ENCODE measurements at regions not wholly inside any gene's neighbourhood (a gene's known extent, or its start where the extent isn't known, plus 50 kb on each side); places are given as distances from the start of the nearest gene placed in this dataset.
"Not testable (repeated sequence)": the region's sequence is repeated elsewhere in the genome, so short reads cannot be mapped to it uniquely, and the experiment has no call there.

DNA sequence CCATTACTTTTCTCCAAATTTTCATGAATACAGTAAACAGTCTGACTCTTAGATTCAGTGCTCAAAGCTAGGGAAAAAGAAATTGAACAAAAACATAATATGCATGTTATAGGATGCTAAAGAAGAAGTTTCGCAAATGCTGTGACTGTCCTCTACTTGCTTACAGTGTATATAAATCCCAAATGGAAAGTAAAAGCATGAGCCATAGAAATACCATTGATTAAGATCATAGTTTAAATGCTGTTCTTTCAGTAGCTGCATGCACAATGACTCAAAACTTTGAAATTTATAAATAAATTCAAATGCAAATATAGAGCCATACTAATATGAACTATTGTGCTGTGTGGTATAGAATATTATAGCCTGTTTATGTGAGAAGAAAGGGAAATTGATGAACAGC is 1113.9 kb upstream of the ACVR2A start:
- DNase-seq (ENCODE audit: low read depth) = no peak
- no peak overlapping the region for H3K4me3 ChIP-seq (ENCODE audit: low read length)
- TF ChIP-seq, protein P1, sequence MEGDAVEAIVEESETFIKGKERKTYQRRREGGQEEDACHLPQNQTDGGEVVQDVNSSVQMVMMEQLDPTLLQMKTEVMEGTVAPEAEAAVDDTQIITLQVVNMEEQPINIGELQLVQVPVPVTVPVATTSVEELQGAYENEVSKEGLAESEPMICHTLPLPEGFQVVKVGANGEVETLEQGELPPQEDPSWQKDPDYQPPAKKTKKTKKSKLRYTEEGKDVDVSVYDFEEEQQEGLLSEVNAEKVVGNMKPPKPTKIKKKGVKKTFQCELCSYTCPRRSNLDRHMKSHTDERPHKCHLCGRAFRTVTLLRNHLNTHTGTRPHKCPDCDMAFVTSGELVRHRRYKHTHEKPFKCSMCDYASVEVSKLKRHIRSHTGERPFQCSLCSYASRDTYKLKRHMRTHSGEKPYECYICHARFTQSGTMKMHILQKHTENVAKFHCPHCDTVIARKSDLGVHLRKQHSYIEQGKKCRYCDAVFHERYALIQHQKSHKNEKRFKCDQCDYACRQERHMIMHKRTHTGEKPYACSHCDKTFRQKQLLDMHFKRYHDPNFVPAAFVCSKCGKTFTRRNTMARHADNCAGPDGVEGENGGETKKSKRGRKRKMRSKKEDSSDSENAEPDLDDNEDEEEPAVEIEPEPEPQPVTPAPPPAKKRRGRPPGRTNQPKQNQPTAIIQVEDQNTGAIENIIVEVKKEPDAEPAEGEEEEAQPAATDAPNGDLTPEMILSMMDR (conservative IDR thresholded peaks at IDR 0.05; ENCODE audit: low read depth, low read length) = no peak

DNA sequence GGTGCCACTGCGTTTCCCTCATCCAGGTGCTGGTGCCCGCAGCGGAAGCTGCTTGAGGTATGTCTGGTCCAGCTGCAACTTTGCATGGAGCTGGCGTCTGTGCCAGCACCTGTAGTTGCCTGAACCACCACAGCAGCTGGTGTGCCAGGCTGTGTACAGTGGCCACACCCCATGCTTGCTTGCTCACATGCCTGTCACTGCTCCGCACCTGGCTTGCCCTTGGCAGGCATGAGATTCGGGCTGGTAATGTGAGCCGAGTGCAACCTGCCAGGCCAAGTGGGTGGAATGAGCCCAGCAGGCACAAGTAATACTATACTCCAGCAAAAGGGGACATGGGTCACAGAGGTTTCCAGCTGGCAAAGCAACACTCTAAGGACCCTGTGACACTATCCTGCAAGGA is 1123.3 kb upstream of the ACVR2A start:
- DNase-seq (ENCODE audit: low read depth) = no peak
- TF ChIP-seq, protein P1 (conservative IDR thresholded peaks at IDR 0.05; ENCODE audit: low read depth, low read length) = no peak
- H3K4me3 ChIP-seq (ENCODE audit: low read length) = no peak overlapping the region

DNA sequence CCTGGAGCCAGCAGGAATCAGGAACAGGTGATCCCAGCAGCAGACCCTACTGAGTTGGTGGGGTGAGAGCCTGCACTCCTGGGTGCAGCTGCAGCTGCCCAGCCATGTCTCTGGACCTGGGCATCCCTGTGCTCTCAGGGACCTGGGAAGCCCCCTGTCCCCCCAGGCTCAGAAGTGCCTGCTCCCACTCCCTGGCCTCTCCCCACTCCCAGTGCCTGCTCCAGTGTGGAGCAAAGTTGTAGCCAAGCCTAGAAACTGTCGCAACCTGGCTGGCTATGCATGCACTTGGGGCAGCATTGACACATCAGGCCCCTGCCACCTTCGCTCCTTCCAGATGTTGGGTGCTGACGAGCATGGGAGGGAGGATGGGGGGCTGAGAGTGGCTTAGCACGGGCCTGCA is 1124.7 kb upstream of the ACVR2A start:
- TF ChIP-seq, protein P1 (conservative IDR thresholded peaks at IDR 0.05; ENCODE audit: low read depth, low read length) = no peak
- H3K4me3 ChIP-seq (ENCODE audit: low read length) = no peak overlapping the region
- DNase-seq (ENCODE audit: low read depth) = no peak

DNA sequence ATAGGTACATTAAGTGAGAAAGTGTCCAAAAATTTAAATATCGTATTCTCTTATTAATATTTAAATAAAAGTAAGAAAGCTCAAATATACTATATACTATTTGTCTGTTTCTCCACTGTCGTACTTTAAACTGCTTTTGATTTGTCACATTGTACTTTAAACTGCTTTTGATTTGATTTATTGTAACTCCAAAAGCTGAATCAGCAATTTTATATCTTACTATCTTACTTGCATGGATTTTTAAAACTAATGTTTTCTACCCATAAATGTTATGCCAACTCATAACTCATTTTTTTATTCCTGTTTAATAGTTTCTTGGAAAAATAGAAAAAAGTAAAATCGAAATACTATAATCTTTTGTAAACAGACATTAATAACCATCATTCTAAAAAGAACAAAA is 1128.2 kb upstream of the ACVR2A start:
- no peak overlapping the region for H3K4me3 ChIP-seq (ENCODE audit: low read length)
- no peak for DNase-seq (ENCODE audit: low read depth)
- TF ChIP-seq, protein P1 (conservative IDR thresholded peaks at IDR 0.05; ENCODE audit: low read depth, low read length) = no peak

DNA sequence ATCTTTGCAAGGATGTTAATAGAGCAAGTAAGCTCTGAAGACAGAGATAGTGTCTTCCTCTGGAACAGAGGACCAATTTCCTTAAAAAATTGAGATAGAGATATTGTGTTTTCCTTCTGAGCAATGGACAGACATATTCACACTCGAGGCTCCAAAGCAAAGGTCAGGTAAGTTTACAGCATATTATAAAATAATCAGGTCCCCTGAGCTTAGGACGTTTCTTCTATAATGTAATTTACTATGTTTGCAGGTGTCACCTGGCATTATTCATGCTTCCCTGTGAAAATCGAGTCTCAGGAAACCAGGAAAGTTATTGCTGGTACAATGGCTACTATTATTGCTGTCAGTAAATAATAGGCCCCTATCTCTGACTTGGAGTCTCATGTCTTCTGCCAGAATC is 1135.8 kb upstream of the ACVR2A start:
- TF ChIP-seq, protein P1 (conservative IDR thresholded peaks at IDR 0.05; ENCODE audit: low read depth, low read length) = no peak
- no peak overlapping the region for H3K4me3 ChIP-seq (ENCODE audit: low read length)
- no peak for DNase-seq (ENCODE audit: low read depth)

DNA sequence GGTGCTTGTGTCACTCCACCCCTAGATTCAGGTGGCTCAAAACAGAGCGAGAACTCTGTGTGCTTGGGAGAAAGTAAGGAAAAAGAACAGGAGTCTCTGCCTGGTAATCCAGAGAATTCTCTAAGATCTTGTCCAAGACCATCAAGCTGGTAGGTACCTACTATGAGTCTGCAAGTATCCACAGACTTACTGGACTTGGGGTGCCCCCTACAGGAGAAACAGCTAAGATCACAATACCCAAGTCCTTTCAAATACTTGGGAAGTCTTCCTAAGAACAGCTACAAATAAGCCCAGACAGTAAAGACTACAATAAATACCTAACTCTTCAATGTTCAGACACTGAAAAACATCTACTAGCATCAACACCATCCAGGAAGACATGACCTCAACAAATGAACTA is 1143.6 kb upstream of the ACVR2A start:
- TF ChIP-seq, protein P1 (conservative IDR thresholded peaks at IDR 0.05; ENCODE audit: low read depth, low read length) = no peak
- H3K4me3 ChIP-seq (ENCODE audit: low read length) = no peak overlapping the region
- DNase-seq (ENCODE audit: low read depth) = no peak

DNA sequence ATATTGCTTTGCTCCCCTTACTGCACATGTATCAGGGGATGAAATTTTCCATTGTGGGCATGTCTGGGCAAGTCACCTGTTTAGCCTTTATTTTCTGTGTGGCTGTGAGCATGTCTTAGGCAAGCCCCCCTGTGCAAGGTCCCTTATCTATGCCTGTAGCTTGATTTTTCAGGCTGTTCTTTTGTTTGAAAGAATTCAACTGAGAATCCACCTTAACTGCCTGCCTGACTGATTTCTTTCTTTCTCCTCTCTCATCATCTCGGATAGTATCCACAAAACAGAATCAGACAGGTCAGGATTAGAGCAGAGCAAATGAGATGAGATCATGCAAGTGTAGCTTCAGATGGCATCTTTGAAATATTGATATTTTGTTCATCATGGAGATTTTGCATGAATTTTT is 1147.5 kb upstream of the ACVR2A start:
- no peak overlapping the region for H3K4me3 ChIP-seq (ENCODE audit: low read length)
- TF ChIP-seq, protein P1 (conservative IDR thresholded peaks at IDR 0.05; ENCODE audit: low read depth, low read length) = no peak

DNA sequence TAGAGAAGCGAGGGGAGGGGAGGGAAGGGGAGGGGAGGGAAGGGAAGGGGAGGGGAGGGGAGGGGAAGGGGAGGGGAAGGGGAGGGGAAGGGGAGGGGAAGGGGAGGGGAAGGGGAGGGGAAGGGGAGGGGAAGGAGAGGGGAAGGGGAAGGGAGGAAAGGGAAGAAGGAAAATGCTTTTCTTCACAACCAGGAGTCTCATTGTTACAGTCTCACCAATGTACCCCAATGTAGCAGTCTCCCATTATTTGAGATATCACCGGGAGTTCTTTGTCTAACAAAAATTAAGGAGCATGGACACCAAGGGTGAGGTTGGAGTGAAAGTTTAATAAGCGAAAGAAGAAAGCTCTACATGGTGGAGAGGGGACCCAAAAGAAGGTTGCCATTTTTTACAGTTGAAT is 1148.0 kb upstream of the ACVR2A start:
- not testable (repeated sequence) for H3K4me3 ChIP-seq (ENCODE audit: low read length); DNase-seq (ENCODE audit: low read depth)

More for the DNA sequence above, 1147.5 kb upstream of the ACVR2A start:
- no peak for DNase-seq (ENCODE audit: low read depth)
